ENCODE measurements at regions not wholly inside any gene's neighbourhood (a gene's known extent, or its start where the extent isn't known, plus 50 kb on each side); places are given as distances from the start of the nearest gene placed in this dataset.

GRCh38 chr2:217614096-217614495, 388.7 kb downstream of the TNS1 start:
- WGBS (ENCODE audit: low lambda C conversion rate), result 53% methylated on average over 4 of the region's 4 CpGs
- H2AFZ ChIP-seq (ENCODE audit: low read depth), result no peak overlapping the region
- H3K9me2 ChIP-seq, result no peaks in the 10 kb centered on the region
- TF ChIP-seq POLR2AphosphoS5 (IDR thresholded peaks at IDR 0.05; ENCODE audit: low read depth, low read length), result no peak
- no peak for TF ChIP-seq FOSL2 (IDR thresholded peaks at IDR 0.05; ENCODE audit: borderline replicate concordance, low read depth)
- TF ChIP-seq RXRA (IDR thresholded peaks at IDR 0.05; ENCODE audit: borderline replicate concordance, low read depth), result no peak
- TF ChIP-seq EZH2phosphoT487 (IDR thresholded peaks at IDR 0.05; ENCODE audit: borderline replicate concordance, low read depth), result no peak
- no peak for TF ChIP-seq MEF2A (IDR thresholded peaks at IDR 0.05; ENCODE audit: borderline replicate concordance, low read depth)
- TF ChIP-seq PBX3 (IDR thresholded peaks at IDR 0.05), result no peak
- no peak for TF ChIP-seq SIN3A (IDR thresholded peaks at IDR 0.05; ENCODE audit: borderline replicate concordance, low read depth, low read length)
- no peak overlapping the region for H3K27ac ChIP-seq (ENCODE audit: low read depth in 2 of 2, low read length in 1 of 2)
- no peak overlapping the region for H3K4me3 ChIP-seq (ENCODE audit: low read depth in 2 of 2, low read length in 1 of 2)
- H3K4me1 ChIP-seq (ENCODE audit: control insufficient read depth in 1 of 2, insufficient read depth in 2 of 2, low read depth in 1 of 2, low read length in 1 of 2), result peaks cover 0 to 9% of the 10 kb centered on the region in 2 experiments; a peak in 1 of 4 replicates
- H3F3A ChIP-seq (replicated peaks; ENCODE audit: insufficient read depth), result no peaks in the 10 kb centered on the region
- H3K9ac ChIP-seq, result no peak overlapping the region
- no peak for DNase-seq
- ChIA-PET CTCF (no interaction called here), POLR2A (no interaction called here)
- H3K79me2 ChIP-seq (ENCODE audit: insufficient read depth), result no peaks in the 10 kb centered on the region
- no peaks in the 10 kb centered on the region for H3K27me3 ChIP-seq (ENCODE audit: insufficient read depth)
- no peak overlapping the region for H3K4me2 ChIP-seq
- H3K9me3 ChIP-seq, result no peaks in the 10 kb centered on the region
- no peaks in the 10 kb centered on the region for H3K36me3 ChIP-seq (replicated peaks in 1 of 2; ENCODE audit: control insufficient read depth in 1 of 2, insufficient read depth in 2 of 2, low read length in 1 of 2)
- H4K20me1 ChIP-seq (ENCODE audit: insufficient read depth), result no peaks in the 10 kb centered on the region

- Histone ChIP-seq H3K4me1 (ENCODE audit: control insufficient read depth in 1 of 2, insufficient read depth in 2 of 2, low read depth in 1 of 2, low read length in 1 of 2) (peaks cover 0 to 9% of the 10 kb centered on the region in 2 experiments; a peak in 1 of 4 replicates), H3K36me3 (replicated peaks in 1 of 2; ENCODE audit: control insufficient read depth in 1 of 2, insufficient read depth in 2 of 2, low read length in 1 of 2) (no peaks in the 10 kb centered on the region), H4K20me1 (ENCODE audit: insufficient read depth) (no peaks in the 10 kb centered on the region), H3K9ac (no peak overlapping the region), H3K79me2 (ENCODE audit: insufficient read depth) (no peaks in the 10 kb centered on the region), H3K4me3 (ENCODE audit: low read depth in 2 of 2, low read length in 1 of 2) (no peak overlapping the region), H3K27me3 (ENCODE audit: insufficient read depth) (no peaks in the 10 kb centered on the region), H3K4me2 (no peak overlapping the region), H3F3A (replicated peaks; ENCODE audit: insufficient read depth) (no peaks in the 10 kb centered on the region), H3K9me3 (no peaks in the 10 kb centered on the region), H2AFZ (ENCODE audit: low read depth) (no peak overlapping the region), H3K27ac (ENCODE audit: low read depth in 2 of 2, low read length in 1 of 2) (no peak overlapping the region), H3K9me2 (no peaks in the 10 kb centered on the region)
- WGBS (ENCODE audit: low lambda C conversion rate), result 84% methylated on average over 7 of the region's 9 CpGs
- no peak for TF ChIP-seq TAF1 (IDR thresholded peaks at IDR 0.05; ENCODE audit: borderline replicate concordance, low read depth, low read length)
- no peak for TF ChIP-seq RAD21 (IDR thresholded peaks at IDR 0.05; ENCODE audit: low read length)
- CTCF ChIA-PET, result no interaction called here
- DNase-seq, result no peak
- POLR2A ChIA-PET, result no interaction called here
These were observed 389.9 kb downstream of the TNS1 start for GRCh38 chr2:217612920-217613319.

- Histone ChIP-seq H3K9me3 (no peaks in the 10 kb centered on the region), H3K9me2 (no peaks in the 10 kb centered on the region), H3K9ac (no peak overlapping the region), H3K27me3 (ENCODE audit: insufficient read depth) (no peaks in the 10 kb centered on the region), H3K79me2 (ENCODE audit: insufficient read depth) (no peaks in the 10 kb centered on the region), H3F3A (replicated peaks; ENCODE audit: insufficient read depth) (no peaks in the 10 kb centered on the region), H3K36me3 (replicated peaks in 1 of 2; ENCODE audit: control insufficient read depth in 1 of 2, insufficient read depth in 2 of 2, low read length in 1 of 2) (no peaks in the 10 kb centered on the region), H2AFZ (ENCODE audit: low read depth) (no peak overlapping the region), H3K4me1 (ENCODE audit: control insufficient read depth in 1 of 2, insufficient read depth in 2 of 2, low read depth in 1 of 2, low read length in 1 of 2) (peaks cover 0 to 7% of the 10 kb centered on the region in 2 experiments; a peak in 1 of 4 replicates), H4K20me1 (ENCODE audit: insufficient read depth) (no peaks in the 10 kb centered on the region), H3K27ac (ENCODE audit: low read depth in 2 of 2, low read length in 1 of 2) (no peak overlapping the region), H3K4me3 (ENCODE audit: low read depth in 2 of 2, low read length in 1 of 2) (no peak overlapping the region), H3K4me2 (no peak overlapping the region)
- 33% methylated on average over 3 of the region's 3 CpGs for WGBS (ENCODE audit: low lambda C conversion rate)
- no peak for DNase-seq
- CTCF ChIA-PET, result interaction anchor here (1.0 to 1.1 kb wide), 2 partner anchors 101 to 102 kb away, joined by 3 read pairs; no protein-coding TSS in a partner anchor
- POLR2A ChIA-PET, result no interaction called here
- TF ChIP-seq TCF12 (IDR thresholded peaks at IDR 0.05), result no peak
- no peak for TF ChIP-seq FOXJ3 (CRISPR knock-in tag; IDR thresholded peaks at IDR 0.05)
- TF ChIP-seq RFX5 (IDR thresholded peaks at IDR 0.05; ENCODE audit: low read length), result no peak
- TF ChIP-seq MXI1 (IDR thresholded peaks at IDR 0.05; ENCODE audit: low read depth, low read length), result no peak
- TF ChIP-seq FOXM1 (IDR thresholded peaks at IDR 0.05; ENCODE audit: low read depth), result no peak
- TF ChIP-seq GATA2 (CRISPR knock-in tag; IDR thresholded peaks at IDR 0.05), result no peak
- TF ChIP-seq PBX3 (IDR thresholded peaks at IDR 0.05), result no peak
- TF ChIP-seq REST (IDR thresholded peaks at IDR 0.05; ENCODE audit: low read depth, low read length), result no peak
- TF ChIP-seq IRF3 (IDR thresholded peaks at IDR 0.05; ENCODE audit: low read depth, low read length), result no peak
These were observed 390.6 kb downstream of the TNS1 start for GRCh38 chr2:217612211-217612610.
